HG03378 (cell line): ENCODE measurements at regions not wholly inside any gene's neighbourhood (a gene's known extent, or its start where the extent isn't known, plus 50 kb on each side); places are given as distances from the start of the nearest gene placed in this dataset.

Source experiments
- ATAC-seq: cut with Tn5 transposase; IDR thresholded peaks from one replicate; pipeline ENCODE4 v1.9.1; 2021; ENCODE audit warnings: mild to moderate bottlenecking, moderate library complexity; ENCODE audit not compliant: unreplicated experiment

DNA sequence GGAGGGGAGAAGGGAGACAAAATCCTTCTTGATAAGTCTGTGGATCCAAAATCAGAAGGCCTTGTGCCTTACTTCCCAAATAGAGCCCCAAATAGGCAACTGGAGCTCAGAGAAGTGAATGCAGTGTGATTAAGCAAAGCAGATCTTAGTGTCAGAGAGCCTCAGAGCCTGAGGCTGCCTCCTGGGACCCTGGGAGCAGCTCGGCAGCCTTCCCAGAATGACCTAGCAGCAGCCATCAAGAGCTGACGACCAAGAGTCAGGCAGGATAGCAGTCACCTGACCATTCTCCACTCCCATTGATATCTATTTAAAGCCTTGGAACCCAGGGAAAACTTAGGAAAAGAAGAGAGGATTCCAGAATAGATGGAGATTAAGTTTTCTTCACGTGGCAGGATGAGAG lies 78.0 kb upstream of the SMYD2 start:
- ATAC-seq: no peak

- ATAC-seq: no peak
These were observed 75.9 kb upstream of the SMYD2 start for GRCh38 chr1:214205053-214205452.

- no peak for ATAC-seq
These were observed 72.5 kb upstream of the SMYD2 start for GRCh38 chr1:214208460-214208859.

- no peak for ATAC-seq
These were observed 71.6 kb upstream of the SMYD2 start for GRCh38 chr1:214209260-214209808.

DNA sequence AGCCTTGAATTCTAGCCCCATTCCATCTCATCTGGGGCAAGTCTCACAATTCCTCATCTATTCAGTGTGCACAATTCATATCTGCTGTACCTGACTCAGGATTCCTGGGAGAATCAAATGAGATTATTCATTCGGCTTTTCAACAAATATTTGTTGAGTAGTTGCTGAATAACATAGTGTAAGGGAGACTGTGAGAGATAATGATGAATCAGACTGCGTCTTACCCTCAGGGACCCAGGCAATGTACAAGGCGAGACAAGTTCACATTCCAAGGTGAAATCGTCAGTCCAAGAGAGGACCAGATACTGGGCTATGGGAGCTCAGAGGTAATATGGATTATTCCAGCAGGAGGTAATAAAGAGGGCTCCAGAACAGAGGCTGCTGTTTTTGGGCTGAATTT lies 67.8 kb upstream of the SMYD2 start:
- ATAC-seq: no peak

DNA sequence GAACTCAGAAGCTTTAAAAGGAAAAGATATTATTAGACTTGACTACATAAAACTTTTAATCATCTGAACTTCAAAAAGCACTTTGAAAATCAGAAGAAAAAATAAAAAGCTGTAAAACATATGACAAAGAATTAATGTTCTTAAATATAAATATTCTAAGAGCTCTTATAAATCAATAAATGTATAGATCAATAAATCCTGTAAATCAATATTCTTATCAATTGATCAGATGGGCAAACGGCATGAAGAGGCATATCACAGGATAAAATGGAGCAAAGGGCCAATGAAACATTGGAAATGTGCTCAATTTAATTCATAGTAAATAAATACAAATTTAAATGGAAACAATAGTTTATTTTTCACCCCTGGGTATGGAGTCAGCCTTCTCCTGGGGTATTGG lies 66.1 kb upstream of the SMYD2 start:
- no peak for ATAC-seq

DNA sequence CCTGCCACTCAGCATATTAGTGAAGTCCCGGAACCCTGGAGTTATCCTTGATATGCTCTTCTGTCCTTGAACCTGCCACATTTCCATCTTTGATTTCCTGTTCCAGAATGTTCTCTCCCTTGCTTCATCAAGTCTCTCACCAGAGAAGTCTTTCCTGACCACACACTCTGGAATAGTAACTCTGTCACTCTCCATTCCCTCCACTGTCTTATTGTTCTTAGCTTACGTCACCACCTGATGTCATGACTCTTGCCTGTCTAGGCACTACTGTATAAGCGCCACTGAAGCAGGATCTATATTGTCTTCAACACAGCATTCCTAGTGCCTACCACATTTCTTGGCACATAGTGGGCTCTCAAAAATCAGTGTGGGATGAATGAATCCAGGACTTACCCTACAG lies 65.4 kb upstream of the SMYD2 start:
- ATAC-seq: no peak

- ATAC-seq: no peak
These were observed 64.9 kb upstream of the SMYD2 start for GRCh38 chr1:214216021-214216420.

DNA sequence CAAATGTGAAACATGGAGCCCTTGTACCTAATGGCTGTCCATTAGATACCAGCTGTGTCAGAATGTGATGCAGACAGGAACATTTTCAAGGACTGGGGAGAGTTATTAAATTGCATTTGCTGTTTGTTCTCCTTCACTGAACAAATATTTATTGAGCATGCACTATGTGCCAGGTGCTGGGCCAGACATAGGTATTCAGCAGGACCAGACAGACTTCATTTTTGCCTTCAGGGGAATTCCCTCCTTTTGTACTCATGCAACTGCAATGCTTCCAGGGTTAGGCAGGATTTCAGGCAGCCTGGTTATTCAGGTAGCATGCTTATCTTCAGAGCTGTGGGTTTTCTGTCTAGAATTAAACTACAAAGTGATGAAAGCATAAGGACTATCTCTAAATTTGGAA lies 64.2 kb upstream of the SMYD2 start:
- ATAC-seq: no peak

GRCh38 chr1:214219902-214220301 lies 61.1 kb upstream of the SMYD2 start:
- ATAC-seq: no peak

GRCh38 chr1:214220891-214221290 lies 60.1 kb upstream of the SMYD2 start:
- ATAC-seq: no peak

DNA sequence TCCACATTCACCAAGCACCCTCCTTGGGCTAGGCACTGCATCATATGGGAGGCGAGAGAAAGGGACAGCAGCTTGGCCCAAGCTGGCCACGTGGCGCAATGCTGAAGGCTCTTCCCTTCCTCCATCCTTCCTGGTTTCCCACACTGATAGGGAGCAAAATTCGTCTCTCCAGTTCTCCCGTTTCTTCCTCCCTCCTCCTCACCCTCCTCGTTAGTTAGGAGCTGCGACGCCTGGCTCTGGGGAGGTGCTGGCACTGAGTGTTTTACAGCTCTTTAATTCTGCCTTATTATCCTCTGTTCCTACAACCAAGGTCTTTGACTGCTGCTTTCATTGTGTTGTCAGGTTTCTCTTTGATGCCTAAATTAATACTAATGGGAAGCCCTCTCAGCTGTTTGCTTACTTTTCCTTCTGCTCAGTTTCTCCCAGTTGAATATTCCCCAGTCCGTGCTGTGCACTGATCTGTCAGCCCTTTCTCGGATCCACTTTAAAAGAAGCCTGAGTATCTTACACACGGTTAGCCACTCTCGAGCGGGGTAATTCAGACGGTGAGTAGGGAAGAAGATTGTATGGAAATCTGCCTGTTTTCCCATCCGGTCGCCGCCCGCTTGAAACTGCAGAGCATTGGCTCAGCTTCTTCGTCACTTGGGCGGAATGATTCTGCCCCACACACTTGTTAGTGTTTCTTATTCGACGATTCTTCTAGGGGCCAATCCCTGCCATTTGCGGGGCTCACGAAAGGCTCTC lies 56.2 kb upstream of the SMYD2 start:
- no peak for ATAC-seq

- no peak for ATAC-seq
These were observed 52.0 kb upstream of the SMYD2 start for GRCh38 chr1:214228976-214229375.

DNA sequence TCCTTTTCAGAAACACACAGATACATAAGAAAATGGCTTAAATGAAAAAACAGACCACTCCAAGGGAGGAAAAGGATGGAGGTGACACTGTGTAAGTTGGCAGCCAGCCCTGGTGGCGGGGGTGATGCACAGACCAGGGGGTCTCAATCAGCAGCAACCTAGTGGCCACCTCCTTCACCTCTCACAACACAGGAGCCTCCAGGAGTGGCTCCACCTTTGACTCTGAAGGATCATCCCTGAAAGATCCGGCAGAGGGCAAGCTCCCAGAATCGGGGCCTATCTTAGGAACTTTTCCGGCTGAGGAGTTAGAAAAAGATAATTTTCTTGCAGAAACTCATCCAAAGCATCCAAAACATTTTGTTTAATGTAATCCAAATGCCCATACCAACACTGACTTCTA lies 51.2 kb upstream of the SMYD2 start:
- no peak for ATAC-seq
